ENCODE measurements at regions not wholly inside any gene's neighbourhood (a gene's known extent, or its start where the extent isn't known, plus 50 kb on each side); places are given as distances from the start of the nearest gene placed in this dataset.
A peak's percentile ranks its signal among the peaks of the same experiment; 100 is the strongest.

GRCh38 chr13:70415136-70415535 is 306.9 kb upstream of the KLHL1 start:
- Histone ChIP-seq H3K9me3 (ENCODE audit: insufficient read depth, low read length) (no peaks in the 10 kb centered on the region), H3K27me3 (ENCODE audit: insufficient read depth, insufficient read length) (no peaks in the 10 kb centered on the region), H3K9ac (ENCODE audit: insufficient read length, low read depth) (no peak overlapping the region), H3K36me3 (ENCODE audit: insufficient read depth, insufficient read length, low read length) (no peaks in the 10 kb centered on the region), H3K4me1 (ENCODE audit: insufficient read depth, insufficient read length) (no peaks in the 10 kb centered on the region), H3K4me3 (ENCODE audit: insufficient read length, low read depth) (no peak overlapping the region)
- DNase-seq (ENCODE audit: low read depth, low spot score): no peak
- TF ChIP-seq SUZ12 (IDR thresholded peaks at IDR 0.05; ENCODE audit: extremely low read depth, insufficient read depth, insufficient read length): no peak
- no peak for TF ChIP-seq YY1 (IDR thresholded peaks at IDR 0.05; ENCODE audit: insufficient read depth, insufficient read length)
- no peak for TF ChIP-seq ZNF274 (IDR thresholded peaks at IDR 0.05; ENCODE audit: low read depth, low read length)

DNA sequence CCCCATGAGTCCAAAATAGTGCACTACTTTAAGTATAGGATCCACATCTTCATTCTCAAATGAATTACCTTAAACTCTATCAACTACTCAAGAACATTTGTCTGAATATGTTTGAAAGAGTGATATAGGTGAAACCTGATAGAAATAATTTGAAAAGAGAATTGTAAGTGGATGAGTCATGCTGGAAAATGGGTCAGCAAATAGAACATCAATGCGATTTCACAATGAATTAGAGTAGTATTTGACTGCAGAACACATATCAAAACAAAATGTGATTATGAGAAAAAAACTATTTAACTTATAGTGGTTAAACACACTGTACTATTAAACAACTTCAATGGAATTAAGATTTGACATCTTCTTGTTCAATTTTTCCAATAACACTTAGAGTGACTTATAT is 300.6 kb upstream of the KLHL1 start:
- Histone ChIP-seq H3K9ac (ENCODE audit: insufficient read length, low read depth) (no peak overlapping the region), H3K27me3 (ENCODE audit: insufficient read depth, insufficient read length) (no peaks in the 10 kb centered on the region), H3K36me3 (ENCODE audit: insufficient read depth, insufficient read length, low read length) (no peaks in the 10 kb centered on the region), H3K4me1 (ENCODE audit: insufficient read depth, insufficient read length) (no peaks in the 10 kb centered on the region), H3K9me3 (ENCODE audit: insufficient read depth, low read length) (no peaks in the 10 kb centered on the region), H3K4me3 (ENCODE audit: insufficient read length, low read depth) (no peak overlapping the region)
- TF ChIP-seq ZNF274 (IDR thresholded peaks at IDR 0.05; ENCODE audit: low read depth, low read length): no peak
- TF ChIP-seq YY1 (IDR thresholded peaks at IDR 0.05; ENCODE audit: insufficient read depth, insufficient read length): no peak
- no peak for TF ChIP-seq SUZ12 (IDR thresholded peaks at IDR 0.05; ENCODE audit: extremely low read depth, insufficient read depth, insufficient read length)
- no peak for DNase-seq (ENCODE audit: low read depth, low spot score)

GRCh38 chr13:70407486-70407885 is 299.2 kb upstream of the KLHL1 start:
- Histone ChIP-seq H3K9me3 (ENCODE audit: insufficient read depth, low read length) (no peaks in the 10 kb centered on the region), H3K9ac (ENCODE audit: insufficient read length, low read depth) (no peak overlapping the region), H3K4me1 (ENCODE audit: insufficient read depth, insufficient read length) (no peaks in the 10 kb centered on the region), H3K27me3 (ENCODE audit: insufficient read depth, insufficient read length) (no peaks in the 10 kb centered on the region), H3K36me3 (ENCODE audit: insufficient read depth, insufficient read length, low read length) (no peaks in the 10 kb centered on the region), H3K4me3 (ENCODE audit: insufficient read length, low read depth) (no peak overlapping the region)
- no peak for TF ChIP-seq ZNF274 (IDR thresholded peaks at IDR 0.05; ENCODE audit: low read depth, low read length)
- no peak for TF ChIP-seq YY1 (IDR thresholded peaks at IDR 0.05; ENCODE audit: insufficient read depth, insufficient read length)
- no peak for TF ChIP-seq SUZ12 (IDR thresholded peaks at IDR 0.05; ENCODE audit: extremely low read depth, insufficient read depth, insufficient read length)
- no peak for DNase-seq (ENCODE audit: low read depth, low spot score)

DNA sequence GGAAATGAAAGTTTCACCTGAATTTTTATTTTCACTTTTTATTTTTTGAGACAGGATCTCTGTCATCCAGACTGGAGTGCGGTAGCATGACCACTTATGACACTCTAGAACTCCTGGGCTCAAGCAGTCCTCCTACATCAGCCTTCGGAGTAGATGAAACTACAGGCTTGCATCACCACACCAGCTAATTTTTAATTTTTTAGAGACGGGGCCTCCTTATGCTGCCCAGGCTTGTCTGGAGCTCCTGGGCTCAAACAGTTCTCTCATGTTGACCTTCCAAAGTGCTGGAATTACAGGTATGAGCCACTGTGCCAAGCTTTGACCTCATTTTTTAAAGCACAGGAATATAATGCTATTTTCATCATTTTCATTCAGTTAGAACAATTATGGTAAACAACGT is 297.0 kb upstream of the KLHL1 start:
- H3K4me3 ChIP-seq (ENCODE audit: insufficient read length, low read depth): no peak overlapping the region
- no peaks in the 10 kb centered on the region for H3K9me3 ChIP-seq (ENCODE audit: insufficient read depth, low read length)
- no peak for DNase-seq (ENCODE audit: low read depth, low spot score)
- H3K27me3 ChIP-seq (ENCODE audit: insufficient read depth, insufficient read length): no peaks in the 10 kb centered on the region
- no peaks in the 10 kb centered on the region for H3K36me3 ChIP-seq (ENCODE audit: insufficient read depth, insufficient read length, low read length)
- H3K9ac ChIP-seq (ENCODE audit: insufficient read length, low read depth): no peak overlapping the region
- TF ChIP-seq SUZ12 (IDR thresholded peaks at IDR 0.05; ENCODE audit: extremely low read depth, insufficient read depth, insufficient read length) (no peak), YY1 (IDR thresholded peaks at IDR 0.05; ENCODE audit: insufficient read depth, insufficient read length) (no peak), ZNF274 (IDR thresholded peaks at IDR 0.05; ENCODE audit: low read depth, low read length) (no peak)
- no peaks in the 10 kb centered on the region for H3K4me1 ChIP-seq (ENCODE audit: insufficient read depth, insufficient read length)

GRCh38 chr13:70394031-70394548 is 285.8 kb upstream of the KLHL1 start:
- Histone ChIP-seq H3K36me3 (ENCODE audit: insufficient read depth, insufficient read length, low read length) (no peaks in the 10 kb centered on the region), H3K4me3 (ENCODE audit: insufficient read length, low read depth) (no peak overlapping the region), H3K9me3 (ENCODE audit: insufficient read depth, low read length) (no peaks in the 10 kb centered on the region), H3K9ac (ENCODE audit: insufficient read length, low read depth) (no peak overlapping the region), H3K4me1 (ENCODE audit: insufficient read depth, insufficient read length) (no peaks in the 10 kb centered on the region), H3K27me3 (ENCODE audit: insufficient read depth, insufficient read length) (no peaks in the 10 kb centered on the region)
- TF ChIP-seq ZNF274 (IDR thresholded peaks at IDR 0.05; ENCODE audit: low read depth, low read length) (no peak), YY1 (IDR thresholded peaks at IDR 0.05; ENCODE audit: insufficient read depth, insufficient read length) (no peak), SUZ12 (IDR thresholded peaks at IDR 0.05; ENCODE audit: extremely low read depth, insufficient read depth, insufficient read length) (no peak)
- peak; percentile 16 for DNase-seq (ENCODE audit: low read depth, low spot score)

DNA sequence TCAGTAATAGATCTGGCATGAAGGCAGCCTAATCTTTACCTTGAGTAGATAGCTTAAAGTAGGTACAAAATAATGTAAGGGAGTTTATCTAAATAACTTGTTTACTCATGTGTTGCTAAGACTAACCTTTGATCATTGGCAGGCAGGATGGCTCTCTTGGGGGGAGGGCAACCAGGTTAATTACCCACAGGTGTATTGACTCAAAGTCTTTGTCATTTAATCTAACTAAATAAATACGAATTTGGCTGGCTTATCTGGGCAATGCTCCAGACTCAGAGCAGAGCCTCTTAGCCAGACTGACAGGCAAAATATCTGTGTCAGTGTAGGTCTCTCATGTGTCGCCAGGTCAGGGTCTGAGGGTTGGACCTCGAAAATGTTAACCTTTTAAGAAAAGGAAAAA is 283.4 kb upstream of the KLHL1 start:
- no peak overlapping the region for H3K9ac ChIP-seq (ENCODE audit: insufficient read length, low read depth)
- no peaks in the 10 kb centered on the region for H3K36me3 ChIP-seq (ENCODE audit: insufficient read depth, insufficient read length, low read length)
- TF ChIP-seq ZNF274 (IDR thresholded peaks at IDR 0.05; ENCODE audit: low read depth, low read length) (no peak), YY1 (IDR thresholded peaks at IDR 0.05; ENCODE audit: insufficient read depth, insufficient read length) (no peak), SUZ12 (IDR thresholded peaks at IDR 0.05; ENCODE audit: extremely low read depth, insufficient read depth, insufficient read length) (no peak)
- H3K4me3 ChIP-seq (ENCODE audit: insufficient read length, low read depth): no peak overlapping the region
- no peaks in the 10 kb centered on the region for H3K9me3 ChIP-seq (ENCODE audit: insufficient read depth, low read length)
- no peak for DNase-seq (ENCODE audit: low read depth, low spot score)
- no peaks in the 10 kb centered on the region for H3K27me3 ChIP-seq (ENCODE audit: insufficient read depth, insufficient read length)
- H3K4me1 ChIP-seq (ENCODE audit: insufficient read depth, insufficient read length): no peaks in the 10 kb centered on the region

GRCh38 chr13:70390968-70391367 is 282.7 kb upstream of the KLHL1 start:
- no peak for DNase-seq (ENCODE audit: low read depth, low spot score)

More at GRCh38 chr13:70390968-70391367, 282.7 kb upstream of the KLHL1 start:
- no peaks in the 10 kb centered on the region for H3K36me3 ChIP-seq (ENCODE audit: insufficient read depth, insufficient read length, low read length)
- no peaks in the 10 kb centered on the region for H3K9me3 ChIP-seq (ENCODE audit: insufficient read depth, low read length)
- no peaks in the 10 kb centered on the region for H3K4me1 ChIP-seq (ENCODE audit: insufficient read depth, insufficient read length)
- TF ChIP-seq ZNF274 (IDR thresholded peaks at IDR 0.05; ENCODE audit: low read depth, low read length) (no peak), SUZ12 (IDR thresholded peaks at IDR 0.05; ENCODE audit: extremely low read depth, insufficient read depth, insufficient read length) (no peak), YY1 (IDR thresholded peaks at IDR 0.05; ENCODE audit: insufficient read depth, insufficient read length) (no peak)
- no peaks in the 10 kb centered on the region for H3K27me3 ChIP-seq (ENCODE audit: insufficient read depth, insufficient read length)
- H3K4me3 ChIP-seq (ENCODE audit: insufficient read length, low read depth): no peak overlapping the region
- H3K9ac ChIP-seq (ENCODE audit: insufficient read length, low read depth): no peak overlapping the region
